ENCODE measurements at regions not wholly inside any gene's neighbourhood (a gene's known extent, or its start where the extent isn't known, plus 50 kb on each side); places are given as distances from the start of the nearest gene placed in this dataset.

- DNase-seq (ENCODE audit: low spot score): no peak
Measured at GRCh38 chr1:29746076-29746665, 509.8 kb downstream of the PTPRU start.

DNA sequence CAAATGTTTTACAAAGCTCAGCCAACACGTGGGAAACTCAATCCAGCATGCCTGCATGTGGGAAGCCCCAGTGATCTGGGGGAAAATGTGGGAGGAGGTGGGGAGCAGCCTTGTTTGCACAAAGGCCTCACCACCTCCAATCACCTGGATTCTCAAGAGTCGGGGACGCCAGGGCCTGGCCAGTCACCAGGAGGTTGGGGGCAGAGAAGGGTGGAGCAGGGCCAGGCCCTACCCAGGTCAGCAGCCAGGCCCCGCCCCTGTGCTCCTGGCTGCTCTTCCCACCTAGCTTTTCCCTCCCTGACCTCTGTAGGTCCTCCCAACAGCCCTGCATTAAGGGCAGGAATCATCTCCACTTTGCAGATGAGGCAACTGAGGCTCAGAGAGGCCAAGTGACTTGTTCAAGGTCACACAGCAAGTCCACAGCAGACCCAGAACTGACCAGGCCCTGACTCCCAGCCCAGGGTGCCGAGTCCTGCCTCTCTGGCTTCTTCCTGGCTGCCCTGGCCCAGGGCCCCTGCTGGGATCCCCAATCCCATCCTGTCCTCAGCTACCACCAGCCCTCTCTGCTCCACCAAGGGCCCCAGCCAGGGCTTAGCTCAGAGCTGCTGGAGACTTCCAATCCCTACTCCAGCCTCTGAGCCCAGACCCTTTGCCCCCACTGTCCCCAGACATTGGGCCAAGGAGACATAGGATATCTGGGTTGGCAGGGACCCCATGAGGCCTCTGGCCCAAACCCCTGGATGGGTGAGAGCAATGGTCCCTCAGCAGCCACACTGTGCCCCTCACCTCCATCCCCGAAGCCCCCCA is 508.6 kb downstream of the PTPRU start:
- no peak for DNase-seq (ENCODE audit: low spot score)

GRCh38 chr1:29743931-29744330 is 507.6 kb downstream of the PTPRU start:
- no peak for DNase-seq (ENCODE audit: low spot score)

DNA sequence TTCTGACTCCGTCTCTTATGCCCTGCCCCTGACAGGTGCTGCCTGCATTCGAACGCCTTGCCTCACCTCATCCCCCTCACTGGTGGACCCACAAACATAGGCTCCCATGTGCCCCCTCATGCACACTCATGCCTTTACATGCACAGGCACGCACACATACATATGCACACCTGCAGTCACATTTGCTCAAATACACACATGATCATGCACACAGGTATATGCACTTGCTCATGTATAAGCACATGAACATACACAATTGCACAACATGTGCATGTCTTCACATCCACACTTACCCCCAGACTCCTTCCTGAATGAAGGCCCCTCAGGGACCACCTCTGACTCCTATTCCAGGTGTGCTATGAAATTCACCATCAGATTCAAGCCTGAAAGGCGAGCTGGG is 506.9 kb downstream of the PTPRU start:
- DNase-seq (ENCODE audit: low spot score): no peak

- DNase-seq (ENCODE audit: low spot score): no peak
Measured at GRCh38 chr1:29739176-29739575, 502.9 kb downstream of the PTPRU start.

DNA sequence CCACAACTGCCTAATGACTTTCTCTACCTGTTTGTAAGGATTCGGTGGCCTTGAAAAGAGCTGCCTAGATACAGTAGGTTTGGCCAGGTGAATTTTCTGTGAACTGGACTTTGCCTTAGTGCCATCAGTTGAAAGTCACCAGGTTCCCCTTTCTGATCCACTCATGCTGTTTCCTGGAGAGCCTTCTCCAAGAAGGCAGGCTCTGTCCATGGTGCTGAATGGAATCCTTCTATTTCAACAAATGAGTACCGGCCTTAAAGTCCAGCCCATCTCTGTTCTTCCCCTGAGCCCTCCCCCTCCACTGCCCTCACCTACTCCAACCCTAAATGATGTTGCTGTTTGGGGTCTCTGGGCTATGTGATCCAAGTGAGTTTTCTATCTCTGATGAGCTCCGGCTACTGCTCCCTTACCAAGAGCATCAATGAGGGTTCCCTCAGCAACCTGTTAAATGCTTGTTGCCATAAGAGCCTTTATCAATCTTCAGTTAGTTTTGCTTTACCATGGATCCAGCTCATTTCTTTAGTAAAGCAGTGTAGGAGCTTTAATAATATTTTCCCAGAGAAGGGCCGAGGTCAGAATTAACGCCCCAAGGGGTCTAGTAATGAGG is 500.4 kb downstream of the PTPRU start:
- no peak for DNase-seq (ENCODE audit: low spot score)

DNA sequence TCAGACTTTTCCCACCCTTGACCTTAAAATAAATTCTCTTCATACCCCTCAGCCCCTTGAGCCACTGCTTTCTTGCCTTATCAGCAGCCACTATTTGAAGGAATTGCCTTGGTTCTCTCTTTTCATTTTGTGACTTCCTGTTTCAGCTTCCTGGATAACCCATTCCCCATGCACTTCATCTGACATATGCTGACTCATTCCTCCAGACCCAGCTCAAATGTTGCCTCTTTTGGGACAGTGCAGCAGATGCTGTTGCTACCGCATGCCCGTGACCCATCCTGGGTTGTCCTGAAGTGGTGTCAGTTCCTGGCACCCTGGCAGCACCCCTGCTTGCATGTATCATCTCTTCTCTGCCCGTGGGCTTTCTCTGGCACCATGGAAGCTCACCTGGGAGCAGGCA is 496.1 kb downstream of the PTPRU start:
- DNase-seq (ENCODE audit: low spot score): no peak

- DNase-seq (ENCODE audit: low spot score): no peak
Measured at GRCh38 chr1:29730623-29731022, 494.3 kb downstream of the PTPRU start.

- DNase-seq (ENCODE audit: low spot score): no peak
Measured at GRCh38 chr1:29729281-29729680, 493.0 kb downstream of the PTPRU start.

DNA sequence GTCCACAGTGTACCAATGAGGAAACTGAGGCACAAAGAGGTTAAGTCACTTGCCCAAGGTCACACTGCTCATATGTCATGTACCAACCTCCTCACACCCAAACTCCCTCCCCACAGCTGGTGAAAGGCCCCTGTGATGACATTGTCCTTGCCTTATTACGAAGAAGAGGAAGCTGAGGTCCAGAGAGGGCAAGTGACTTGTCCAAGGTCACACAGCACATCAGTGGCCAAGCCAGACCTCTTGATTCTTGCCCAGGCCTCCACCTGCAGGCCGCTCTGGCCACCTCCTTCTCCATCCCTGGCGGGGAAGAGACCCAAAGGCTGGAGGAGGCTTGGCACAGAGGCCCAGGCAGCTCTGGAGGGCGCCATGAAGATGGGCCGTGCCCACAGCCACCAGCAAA is 492.4 kb downstream of the PTPRU start:
- DNase-seq (ENCODE audit: low spot score): no peak

DNA sequence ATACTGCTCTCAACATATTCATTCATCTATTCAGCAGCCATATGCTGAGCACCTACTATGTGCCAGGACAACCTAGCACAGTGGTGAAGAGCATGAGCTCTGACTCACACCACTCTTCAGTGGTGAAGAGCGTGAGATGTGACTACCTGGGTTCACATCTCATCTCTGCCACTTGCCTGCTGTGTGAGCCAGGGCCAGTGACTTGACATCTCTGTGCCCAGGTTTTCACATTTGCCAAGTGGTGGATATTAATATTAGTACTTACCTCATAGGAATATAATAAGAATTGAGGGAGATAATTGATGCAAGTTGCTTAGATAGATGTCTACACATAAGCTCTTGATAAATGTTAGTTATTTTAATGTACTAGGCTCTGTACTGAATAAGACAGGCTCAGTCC is 488.9 kb downstream of the PTPRU start:
- DNase-seq (ENCODE audit: low spot score): no peak

GRCh38 chr1:29722598-29722997 is 486.3 kb downstream of the PTPRU start:
- no peak for DNase-seq (ENCODE audit: low spot score)

DNA sequence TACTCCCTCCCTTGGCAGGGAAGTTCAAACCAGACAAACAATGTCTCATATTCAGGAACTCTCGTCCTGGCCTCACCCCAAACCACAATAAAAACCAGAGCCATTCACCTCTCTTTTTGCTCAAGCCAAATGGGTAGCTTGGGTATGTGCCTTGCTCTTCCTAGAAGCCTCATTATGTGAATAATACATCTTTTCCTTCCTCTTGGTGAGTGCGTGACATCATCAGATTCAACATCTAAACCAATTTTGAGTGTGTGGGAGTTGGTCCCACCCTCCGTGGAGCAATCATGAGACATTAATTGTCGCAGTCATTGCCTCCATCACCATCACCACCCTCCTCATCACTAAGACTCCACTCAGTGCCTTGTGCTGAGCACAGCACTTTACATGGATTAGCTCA is 482.9 kb downstream of the PTPRU start:
- DNase-seq (ENCODE audit: low spot score): no peak

DNA sequence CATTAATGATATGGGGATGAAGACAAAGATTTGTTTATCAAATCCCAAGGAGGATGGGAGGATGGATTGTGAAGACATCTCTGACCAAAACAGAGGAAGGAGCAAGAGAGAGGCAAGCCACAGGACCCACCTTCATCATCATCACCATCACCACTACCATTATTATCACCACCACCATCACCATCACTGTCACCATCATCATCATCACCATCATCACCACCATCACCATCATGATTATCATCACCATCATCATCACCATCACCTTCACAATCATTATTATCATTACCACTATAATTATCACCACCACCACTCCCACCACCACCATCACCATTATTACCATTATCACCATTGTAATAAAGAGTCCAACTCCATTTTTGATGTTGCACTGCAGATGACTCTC is 482.5 kb downstream of the PTPRU start:
- no peak for DNase-seq (ENCODE audit: low spot score)

GRCh38 chr1:29716306-29716705 is 480.0 kb downstream of the PTPRU start:
- no peak for DNase-seq (ENCODE audit: low spot score)

- no peak for DNase-seq (ENCODE audit: low spot score)
Measured at GRCh38 chr1:29713857-29714256, 477.5 kb downstream of the PTPRU start.

GRCh38 chr1:29712801-29713200 is 476.5 kb downstream of the PTPRU start:
- DNase-seq (ENCODE audit: low spot score): no peak

DNA sequence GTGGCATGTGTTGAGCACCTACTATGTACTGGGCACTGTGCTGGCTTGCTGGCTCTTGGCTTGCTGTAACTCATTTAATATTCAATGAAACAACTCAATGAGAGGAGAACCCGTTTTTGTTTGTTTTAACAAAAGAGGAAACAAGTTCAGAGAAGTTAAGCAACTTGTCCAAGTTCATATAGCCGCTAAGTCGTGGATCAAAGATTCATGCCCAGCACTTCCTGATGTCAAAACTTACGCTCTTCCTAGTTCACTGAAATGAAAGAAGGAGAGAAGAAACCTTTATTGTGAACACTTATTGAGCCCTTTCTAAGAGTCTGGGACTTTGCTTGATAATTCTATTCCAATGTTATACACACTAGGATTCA is 475.9 kb downstream of the PTPRU start:
- no peak for DNase-seq (ENCODE audit: low spot score)

DNA sequence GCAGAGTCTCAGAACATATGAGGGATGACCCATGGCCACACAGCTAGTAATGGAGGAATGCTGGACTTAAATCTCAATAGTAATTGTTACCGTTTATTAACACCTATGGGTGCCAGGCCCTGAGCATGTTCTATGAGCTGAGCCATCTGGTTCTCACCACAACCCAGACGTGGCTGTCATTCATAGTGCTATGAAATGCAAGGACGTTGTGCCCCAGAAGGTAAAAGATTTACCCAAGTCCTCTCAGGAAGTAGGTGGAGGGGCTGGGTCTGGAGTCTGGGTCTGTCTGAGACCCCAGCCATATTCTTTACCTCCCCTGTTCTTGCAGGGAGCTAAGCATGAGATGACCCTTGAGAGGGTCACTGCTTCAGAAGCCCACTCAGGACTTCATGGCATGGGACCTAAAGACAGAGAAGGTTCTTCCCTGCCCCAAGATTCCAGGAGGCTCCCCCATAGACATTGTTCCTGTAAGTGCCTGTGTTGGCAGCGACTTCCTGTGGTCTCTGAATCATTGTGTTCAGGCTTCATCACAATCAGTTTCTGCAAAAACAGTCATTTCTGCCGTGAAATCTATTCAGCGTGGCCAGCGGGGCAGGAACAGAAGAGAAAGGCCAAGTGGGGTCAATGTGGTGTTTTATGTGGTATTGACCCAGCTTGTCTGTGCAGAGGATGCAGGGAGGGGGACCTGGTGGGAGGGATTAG is 475.4 kb downstream of the PTPRU start:
- no peak for DNase-seq (ENCODE audit: low spot score)

DNA sequence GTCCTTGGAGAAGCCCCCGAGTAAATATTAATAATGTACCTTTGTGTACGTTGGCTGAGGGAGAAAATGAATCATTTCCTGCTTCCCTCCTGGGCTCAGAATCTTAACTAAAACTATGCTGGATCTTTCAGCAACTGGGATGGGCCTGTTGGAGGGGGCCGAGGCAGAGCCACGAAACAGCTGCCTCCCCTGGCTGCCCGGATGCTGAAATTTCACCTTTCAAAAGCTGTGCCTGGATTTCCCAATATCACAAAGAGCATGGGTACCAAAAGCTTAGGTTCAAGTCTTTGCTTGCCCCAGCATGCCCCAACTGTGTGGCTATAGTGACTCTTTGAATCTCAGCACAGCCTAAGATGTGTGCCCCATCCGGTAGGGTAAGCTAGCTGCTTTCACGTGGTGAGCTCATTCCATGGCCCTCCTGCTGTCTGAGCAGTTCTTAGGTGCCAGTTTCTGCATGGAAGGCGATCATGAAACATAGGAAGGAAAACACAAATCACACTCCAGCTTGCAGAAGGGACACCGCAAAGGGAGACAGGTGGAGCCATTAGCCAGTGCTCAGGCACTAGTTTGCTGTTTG is 473.5 kb downstream of the PTPRU start:
- DNase-seq (ENCODE audit: low spot score): no peak

DNA sequence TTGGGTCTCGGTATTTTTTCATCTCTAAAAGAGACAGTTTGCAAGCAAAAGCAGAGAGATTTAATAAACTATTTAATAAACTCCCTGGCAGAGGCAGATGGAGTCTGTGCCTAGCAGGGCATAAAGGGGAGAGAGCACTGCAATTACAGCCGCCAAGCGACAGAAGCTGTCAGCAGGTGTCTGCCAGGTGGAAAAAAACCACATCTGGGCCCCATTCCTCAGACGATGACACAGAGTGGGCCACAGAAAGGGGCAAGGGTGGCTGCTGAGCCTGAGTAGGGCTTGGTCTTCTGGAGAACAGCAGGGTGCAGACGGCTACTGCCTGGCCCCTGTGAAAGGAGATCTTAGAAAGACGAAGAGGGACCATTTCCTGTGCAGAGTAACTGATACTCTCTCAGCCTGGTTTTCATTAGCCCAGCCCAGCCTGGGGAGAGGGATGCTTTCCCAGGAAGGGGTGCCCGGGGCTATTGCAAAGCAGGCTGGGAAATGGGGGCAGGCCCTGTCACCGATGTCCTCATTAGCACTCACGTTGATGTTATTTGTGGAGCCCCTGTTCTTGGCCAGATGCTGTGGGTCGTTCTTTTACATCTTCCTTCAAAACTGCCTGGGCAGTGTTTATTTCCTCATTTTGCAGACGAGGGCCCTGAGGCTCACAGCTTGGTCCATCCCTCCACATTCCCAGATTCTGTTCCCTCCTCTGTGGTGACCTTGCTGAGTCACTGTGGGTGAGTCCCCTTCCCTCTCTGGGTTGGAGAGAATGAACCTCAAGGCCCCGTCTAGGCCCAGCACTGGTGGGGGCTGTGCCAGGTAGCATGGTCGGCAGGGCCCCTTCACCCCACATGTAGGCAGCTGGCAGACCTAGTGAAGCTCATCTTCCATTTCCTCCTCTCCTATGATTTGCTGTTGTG is 472.7 kb downstream of the PTPRU start:
- no peak for DNase-seq (ENCODE audit: low spot score)

DNA sequence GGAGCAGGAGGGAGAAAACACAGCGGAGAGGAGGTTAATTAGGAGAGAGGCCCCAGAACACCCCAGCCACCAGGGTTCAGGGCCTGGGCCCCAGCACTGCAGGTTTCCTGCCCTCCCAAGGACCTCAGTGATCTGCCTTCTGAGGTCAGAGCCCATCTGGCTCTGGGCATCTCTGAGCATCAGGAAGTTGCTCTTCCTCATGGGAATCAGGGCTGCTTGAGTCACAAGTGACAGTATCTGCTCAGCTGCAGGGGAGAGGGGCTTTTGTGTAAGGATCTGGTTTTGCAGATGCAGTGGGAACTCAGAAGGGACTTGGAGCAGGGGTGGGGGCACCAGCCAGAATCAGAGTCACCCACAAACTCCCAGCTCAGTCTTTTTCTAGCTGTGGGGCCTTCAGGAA is 472.1 kb downstream of the PTPRU start:
- no peak for DNase-seq (ENCODE audit: low spot score)
